ENCODE measurements at regions not wholly inside any gene's neighbourhood (a gene's known extent, or its start where the extent isn't known, plus 50 kb on each side); places are given as distances from the start of the nearest gene placed in this dataset.

DNA sequence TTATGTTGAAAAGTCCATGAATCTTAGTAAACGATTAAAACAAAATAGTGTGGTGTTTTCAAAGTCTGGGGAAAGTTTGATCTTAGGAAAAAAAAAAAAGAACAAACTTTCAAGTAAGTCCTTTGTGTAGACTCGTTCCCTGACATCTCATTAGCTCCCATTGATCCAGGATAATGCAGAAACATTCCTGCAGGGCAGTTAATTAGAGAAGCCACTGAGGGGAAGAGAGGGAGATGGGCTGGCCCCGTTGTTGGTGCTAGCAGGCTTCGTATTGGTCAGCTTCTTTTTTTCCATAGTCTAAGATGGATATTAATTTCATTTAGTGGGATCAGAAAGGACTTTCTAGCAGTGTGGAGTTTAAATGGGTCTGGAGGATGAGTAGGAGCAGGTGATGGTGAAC is 340.2 kb downstream of the DRD1 start:
- FAIRE-seq, result no peak

- FAIRE-seq, result no peak
These were observed 341.3 kb downstream of the DRD1 start for GRCh38 chr5:175102717-175103116.

- no peak for FAIRE-seq
These were observed 345.7 kb downstream of the DRD1 start for GRCh38 chr5:175098301-175098700.

DNA sequence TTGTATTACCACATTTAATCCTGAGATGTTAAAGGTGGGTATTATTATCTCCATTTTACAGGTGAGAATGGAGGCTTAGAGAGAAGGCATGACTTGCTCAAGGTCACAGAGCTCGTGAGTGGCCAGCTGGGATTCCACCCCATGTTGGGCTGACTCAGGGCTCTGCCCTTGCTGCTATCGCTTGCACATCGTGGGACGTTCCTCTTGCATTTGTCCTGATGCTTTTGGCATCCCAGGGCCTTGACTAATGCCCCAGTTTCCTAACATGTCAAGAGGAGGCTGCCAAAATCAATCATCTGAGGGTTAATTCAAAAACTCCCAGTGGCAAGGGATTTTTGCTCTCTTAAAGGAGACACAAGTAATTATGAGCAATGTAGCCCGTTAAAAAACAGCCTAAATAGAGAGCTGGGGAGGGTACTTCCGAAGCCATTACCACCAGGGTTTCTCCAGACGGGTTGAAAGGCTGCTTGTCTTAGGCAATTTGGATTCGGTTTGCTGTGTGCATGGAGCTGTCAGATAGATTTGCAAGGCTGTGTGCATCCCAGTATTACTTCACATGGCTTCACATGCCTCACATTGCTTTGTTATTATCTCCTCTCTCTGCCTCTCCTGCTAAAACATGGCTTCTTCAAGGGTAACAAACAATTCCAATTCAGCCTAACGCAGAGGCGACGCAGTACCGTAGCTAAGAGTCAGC is 347.4 kb downstream of the DRD1 start:
- FAIRE-seq, result no peak

DNA sequence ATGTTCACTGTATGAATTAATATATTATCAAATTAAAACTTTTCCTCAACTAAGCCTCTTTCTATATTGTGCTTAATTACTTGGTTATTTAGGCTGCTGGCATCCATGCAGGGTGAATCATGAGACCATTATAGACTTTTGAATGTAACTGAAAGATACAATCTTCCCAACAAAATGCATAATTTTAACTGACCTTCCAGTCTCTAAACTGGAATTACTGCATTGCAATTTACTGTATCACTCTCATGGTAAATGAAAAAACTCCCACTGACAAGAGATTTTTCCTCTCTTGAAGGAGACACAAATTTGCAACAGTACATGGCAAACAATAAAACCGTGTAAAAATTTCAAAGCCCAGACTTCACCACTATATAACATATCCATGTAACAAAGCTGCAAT is 349.5 kb downstream of the DRD1 start:
- FAIRE-seq, result no peak

DNA sequence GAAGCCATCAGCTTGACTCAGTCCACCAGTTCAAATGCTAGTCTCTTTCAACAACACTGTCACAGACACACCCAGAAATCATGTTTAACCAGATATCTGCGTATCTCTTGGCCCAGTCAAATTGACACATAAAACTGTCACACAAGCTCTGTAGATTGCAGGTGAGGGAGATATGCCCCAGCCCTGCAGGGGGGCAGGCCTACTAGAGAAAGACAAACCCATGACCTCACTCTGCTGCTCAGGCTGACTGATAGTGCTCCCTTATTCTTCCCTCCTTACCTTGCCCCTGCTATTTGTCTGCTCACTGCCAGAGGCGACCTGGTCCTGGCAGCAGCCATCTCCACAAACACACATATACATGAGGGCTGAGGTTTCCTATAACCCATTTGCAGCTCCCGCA is 351.3 kb downstream of the DRD1 start:
- no peak for FAIRE-seq

- FAIRE-seq, result no peak
These were observed 355.0 kb downstream of the DRD1 start for GRCh38 chr5:175088963-175089362.

GRCh38 chr5:175082866-175083590 is 358.6 kb downstream of the MSX2 start:
- FAIRE-seq, result no peak

DNA sequence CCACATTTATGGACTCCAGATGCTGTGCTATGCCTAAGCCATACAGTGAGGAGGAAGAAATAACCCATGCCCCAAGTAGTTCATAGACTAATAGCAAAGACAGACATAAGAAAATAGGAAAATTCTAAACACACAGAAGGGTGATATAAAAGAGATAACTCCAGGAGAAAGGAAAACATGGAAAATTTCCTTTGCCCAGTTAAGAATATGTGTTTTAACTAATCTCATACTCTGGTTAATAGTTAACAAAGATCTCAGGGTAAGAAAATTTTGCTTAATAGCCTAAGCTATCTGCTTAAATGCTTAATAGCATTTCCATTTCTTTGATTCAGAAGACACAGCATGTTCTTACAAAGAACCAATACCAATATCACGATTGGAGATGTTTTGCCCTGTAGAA is 358.0 kb downstream of the MSX2 start:
- no peak for FAIRE-seq

DNA sequence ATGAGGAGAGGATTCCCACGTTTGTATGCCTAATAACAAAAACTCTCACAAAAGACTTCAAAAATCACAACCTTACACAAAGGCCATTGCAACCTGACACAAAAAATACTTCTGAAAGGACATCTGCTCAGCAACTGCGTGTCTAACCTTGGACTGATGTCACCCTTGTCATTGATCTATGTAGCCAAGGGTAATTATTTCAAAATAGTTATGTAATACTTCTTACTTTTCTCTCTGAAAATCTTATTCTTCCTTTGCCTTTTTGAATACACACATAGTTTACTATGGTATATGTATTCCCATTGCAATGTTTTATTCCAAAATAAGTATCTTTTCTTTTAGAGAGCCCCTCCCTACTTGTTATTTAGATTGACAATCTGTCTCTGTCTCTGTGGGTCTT is 355.3 kb downstream of the MSX2 start:
- no peak for FAIRE-seq

DNA sequence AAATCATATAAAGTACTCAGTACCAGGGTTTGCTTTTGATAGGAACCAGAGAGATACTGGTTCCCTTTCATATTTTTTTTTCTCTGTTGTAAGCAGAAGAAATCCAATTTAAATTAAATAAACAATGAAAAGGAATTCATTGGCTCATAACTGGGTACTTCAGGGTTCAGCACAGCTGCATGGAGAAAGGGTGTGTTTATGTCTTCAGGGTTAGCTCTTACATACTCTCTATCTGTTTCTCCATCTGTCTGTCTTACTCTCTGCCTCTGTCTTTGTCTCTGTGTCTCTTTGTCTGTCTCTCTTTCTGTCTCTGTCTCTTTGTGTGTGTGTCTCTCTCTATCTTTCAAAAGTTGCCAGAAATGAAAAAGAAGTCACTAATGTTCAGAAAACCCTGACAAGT is 345.9 kb downstream of the MSX2 start:
- FAIRE-seq, result no peak

DNA sequence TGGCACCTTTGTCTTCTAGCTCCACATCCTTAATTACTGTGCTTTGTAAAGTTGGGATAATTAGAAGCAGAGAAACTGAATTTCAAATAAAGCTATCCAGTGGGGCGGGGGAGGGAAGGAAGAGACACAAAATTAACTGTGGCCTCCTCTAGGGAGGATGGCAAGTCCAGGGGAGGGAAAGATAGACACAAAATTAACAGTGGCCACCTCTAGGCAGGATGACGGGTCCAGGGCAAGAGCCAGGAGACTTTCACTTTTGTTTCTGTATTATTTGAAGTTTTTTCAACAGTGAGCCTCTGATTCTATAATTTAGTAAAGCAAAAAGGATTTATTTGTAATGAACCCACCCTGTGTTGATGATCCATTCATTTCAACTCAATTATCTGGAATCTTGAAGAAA is 335.9 kb downstream of the MSX2 start:
- FAIRE-seq, result no peak

GRCh38 chr5:175059687-175060211 is 335.4 kb downstream of the MSX2 start:
- FAIRE-seq, result no peak

- no peak for FAIRE-seq
These were observed 332.4 kb downstream of the MSX2 start for GRCh38 chr5:175056831-175057230.

- FAIRE-seq, result no peak
These were observed 329.9 kb downstream of the MSX2 start for GRCh38 chr5:175054243-175054642.

DNA sequence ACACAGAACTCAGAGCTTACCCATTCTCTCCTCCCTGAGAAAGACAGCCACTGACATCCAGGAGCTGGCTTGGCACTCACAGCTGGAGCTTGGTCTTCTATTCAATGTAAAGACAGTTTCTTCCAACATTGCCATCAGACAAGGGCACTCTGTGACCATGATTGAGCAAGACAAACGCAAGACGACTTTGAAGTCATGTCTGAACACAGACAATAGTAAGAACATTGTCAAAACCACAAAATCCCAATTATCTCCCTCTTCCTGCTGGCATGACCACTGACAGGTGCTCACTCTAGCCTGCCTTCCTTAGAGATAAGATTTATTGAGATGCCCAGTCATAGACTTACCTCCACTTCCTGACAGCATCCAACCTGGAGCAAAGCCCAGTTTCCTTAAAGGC is 328.0 kb downstream of the MSX2 start:
- FAIRE-seq, result no peak

DNA sequence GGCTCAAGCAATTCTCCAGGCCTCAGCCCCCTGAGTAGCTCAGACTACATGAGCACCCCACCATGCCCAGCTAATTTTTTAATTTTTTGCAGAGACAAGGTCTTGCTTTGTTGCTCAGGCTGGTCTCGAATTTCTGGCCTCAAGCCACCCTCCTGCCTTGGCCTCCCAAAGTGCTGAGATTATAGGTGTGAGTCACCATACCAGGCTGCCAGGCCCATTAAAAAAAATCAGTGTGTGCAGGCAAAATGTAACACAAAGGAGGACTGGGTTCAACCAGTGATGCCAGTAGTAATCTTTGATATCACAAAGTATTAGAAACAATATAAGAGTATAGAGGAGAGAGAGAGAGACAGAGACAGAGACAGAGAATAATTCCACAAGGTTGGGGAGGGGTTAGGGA is 322.7 kb downstream of the MSX2 start:
- FAIRE-seq, result no peak

- no peak for FAIRE-seq
These were observed 321.4 kb downstream of the MSX2 start for GRCh38 chr5:175045820-175046219.

GRCh38 chr5:175037820-175038219 is 313.4 kb downstream of the MSX2 start:
- FAIRE-seq, result no peak

DNA sequence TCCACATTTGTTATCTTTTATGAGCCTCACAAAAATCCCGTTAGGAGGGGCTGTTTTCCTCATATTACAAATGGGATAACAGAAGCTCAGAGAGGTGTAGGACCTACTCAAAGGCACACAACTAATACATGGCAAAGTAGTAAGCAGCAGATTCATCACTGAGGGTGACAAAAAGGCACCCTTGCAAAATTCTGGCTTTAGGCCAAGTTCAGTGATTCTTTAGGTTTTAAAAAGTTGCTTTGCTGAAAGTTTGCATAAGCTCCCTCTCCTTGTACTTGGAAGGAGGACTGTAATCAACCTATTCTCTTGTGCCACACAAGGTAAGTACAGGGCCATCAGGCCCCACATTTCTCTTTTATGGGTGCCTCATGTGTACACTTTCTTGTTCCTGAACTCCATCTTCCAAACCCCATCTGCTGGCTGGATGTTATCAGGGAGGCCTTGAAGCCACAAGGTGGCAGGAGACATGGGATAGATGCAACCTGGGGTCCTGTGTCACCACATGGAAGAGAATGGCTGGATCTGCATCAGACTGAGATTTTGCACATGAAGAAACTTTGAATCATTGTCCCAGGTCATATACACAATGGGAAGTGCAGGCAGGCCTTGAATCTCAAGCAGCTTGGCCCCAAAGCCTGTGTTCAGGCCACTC is 311.6 kb downstream of the MSX2 start:
- no peak for FAIRE-seq

DNA sequence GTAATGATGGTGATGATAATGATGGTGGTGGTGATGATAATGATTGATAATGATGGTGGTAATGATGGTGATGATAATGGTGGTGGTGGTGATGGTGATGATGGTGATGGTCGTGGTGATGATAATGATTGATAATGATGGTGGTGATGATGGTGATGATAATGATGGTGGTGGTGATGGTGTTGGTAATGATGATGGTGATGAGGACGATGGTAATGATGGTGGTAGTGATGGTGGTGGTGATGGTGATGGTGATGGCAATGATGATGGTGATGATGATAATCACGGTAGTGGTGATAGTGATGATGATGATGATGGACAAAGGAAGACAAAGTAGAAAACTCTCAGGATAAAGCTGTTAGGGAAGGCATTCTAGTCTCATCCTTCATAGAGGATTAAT is 310.5 kb downstream of the MSX2 start:
- FAIRE-seq, result no peak

- no peak for FAIRE-seq
These were observed 308.4 kb downstream of the MSX2 start for GRCh38 chr5:175032741-175033151.

DNA sequence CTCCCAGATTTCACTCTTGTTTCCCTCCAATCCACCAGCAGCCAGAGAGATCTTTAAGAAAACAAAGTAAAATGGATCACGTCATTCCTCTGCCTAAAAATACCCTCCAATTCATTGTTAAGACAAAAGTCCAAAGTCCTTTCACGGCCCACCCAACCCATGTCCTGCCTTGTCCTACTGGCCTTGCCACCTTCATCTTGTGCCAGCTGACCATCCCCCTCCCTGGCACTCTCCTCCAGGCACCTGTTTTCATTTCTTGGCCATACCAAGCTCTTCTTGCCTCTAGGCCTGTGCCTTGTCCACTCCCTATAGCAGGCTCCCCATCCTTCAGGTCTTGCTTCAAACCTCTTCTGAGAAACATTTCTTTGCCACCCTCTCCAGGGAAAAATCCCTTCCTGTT is 307.6 kb downstream of the MSX2 start:
- FAIRE-seq, result no peak

DNA sequence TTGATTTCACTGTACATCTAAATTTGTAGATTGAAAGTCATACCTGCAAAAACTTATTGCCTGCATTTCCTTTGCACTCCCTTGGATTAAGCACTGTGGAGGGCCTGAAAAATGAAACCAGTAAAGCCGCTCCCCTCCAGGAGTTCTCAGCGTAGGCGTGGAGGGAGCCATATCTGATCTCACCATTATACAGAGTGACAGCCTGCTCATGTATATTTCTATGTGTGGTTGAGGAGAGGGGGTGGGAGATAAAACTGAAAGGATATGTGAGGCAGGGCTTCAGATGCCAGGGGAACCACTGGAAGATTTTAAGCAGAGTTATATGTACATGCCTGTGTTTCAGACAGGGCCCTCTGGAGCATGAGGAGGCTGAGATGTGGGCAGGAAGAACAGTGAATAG is 303.0 kb downstream of the MSX2 start:
- no peak for FAIRE-seq

All from endometrium (tissue), 2 donors.